Stimulated activated effector memory CD8-positive, alpha-beta T cell treated with anti-CD3 and anti-CD28 coated beads, Interleukin-12 subunit alpha, Interleukin-12 subunit beta, amount 100 ng/mL, for 72 hours (primary cell): ENCODE measurements at regions not wholly inside any gene's neighbourhood (a gene's known extent, or its start where the extent isn't known, plus 50 kb on each side); places are given as distances from the start of the nearest gene placed in this dataset.

ENCODE experiments used
- ATAC-seq: fragments of 150-1000 bp; cut with Tn5 transposase; 2 replicates; pipeline ENCODE4 v1.10.0; 2021
- DNase-seq, 2 donors: peaks; one replicate each; pipeline ENCODE4 v3.0.0; 2021 to 2022; ENCODE audit warnings: low spot score in 2 of 2
- H3K27ac Mint-ChIP-seq: one replicate; pipeline ENCODE4 v1.8.0; 2022; ENCODE audit warnings: mild to moderate bottlenecking, mixed read lengths
- H3K36me3 Mint-ChIP-seq: one replicate; pipeline ENCODE4 v1.8.0; 2022; ENCODE audit warnings: mild to moderate bottlenecking, mixed read lengths
- H3K4me1 Mint-ChIP-seq: one replicate; pipeline ENCODE4 v1.8.0; 2022; ENCODE audit warnings: mixed read lengths
- H3K4me3 Mint-ChIP-seq: one replicate; pipeline ENCODE4 v1.8.0; 2022; ENCODE audit warnings: mild to moderate bottlenecking, mixed read lengths
- H3K9me3 Mint-ChIP-seq: one replicate; pipeline ENCODE4 v1.8.0; 2022; ENCODE audit warnings: mixed read lengths

DNA sequence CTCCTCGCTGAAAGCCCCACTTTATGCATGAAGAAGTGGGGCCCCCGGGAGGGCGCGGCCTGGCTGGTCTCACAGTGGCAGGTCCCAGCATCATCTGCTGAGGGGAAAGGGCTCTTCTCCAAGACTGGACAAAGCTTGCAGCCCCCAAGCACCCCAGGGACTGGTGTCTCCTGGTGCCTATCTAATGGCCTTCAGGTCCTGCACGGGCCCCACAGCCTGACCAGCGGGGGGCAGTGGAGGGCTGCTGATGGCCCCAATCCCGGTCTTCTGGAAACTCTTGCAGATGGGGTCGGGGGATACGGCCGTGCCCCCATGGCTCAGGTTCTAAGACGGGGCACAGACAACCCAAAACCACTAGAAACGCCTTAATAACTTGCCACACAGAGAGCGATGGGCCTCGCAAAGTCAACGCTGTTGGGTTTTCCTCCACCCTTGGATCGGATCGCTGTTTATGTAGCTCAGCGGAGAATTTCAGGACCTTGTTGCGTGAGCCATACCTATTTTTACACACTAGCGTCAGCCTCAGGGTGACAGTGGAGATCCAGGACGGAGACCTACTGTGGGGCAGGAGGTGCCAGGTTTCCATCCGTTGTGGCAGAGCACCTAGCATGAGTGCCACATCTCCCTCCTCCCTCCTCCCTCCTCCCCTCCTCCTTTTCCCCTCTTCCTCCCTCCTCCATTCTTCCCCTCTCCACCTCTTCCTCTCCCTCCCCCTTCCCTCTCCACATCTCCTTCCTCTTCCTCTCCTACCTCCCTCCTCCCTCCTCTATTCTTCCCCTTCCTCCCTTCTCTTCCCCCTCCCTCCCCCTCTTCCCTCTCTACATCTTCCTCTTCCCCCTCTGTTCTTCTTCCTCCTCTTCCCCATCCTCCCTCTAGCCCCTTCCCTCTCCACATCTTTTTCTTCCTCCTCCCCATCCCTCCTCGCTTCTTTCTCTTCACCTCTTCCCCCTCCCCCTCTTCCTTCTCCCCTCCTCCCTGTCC is 79.3 kb upstream of the ALDH1L1 start:
- ATAC-seq, result no peak
- H3K4me1 Mint-ChIP-seq, result no peaks in the 10 kb centered on the region
- peak in 1 of 2 donors; percentile 44 for DNase-seq
- no peak overlapping the region for H3K27ac Mint-ChIP-seq
- no peak overlapping the region for H3K4me3 Mint-ChIP-seq
- no peaks in the 10 kb centered on the region for H3K9me3 Mint-ChIP-seq
- no peaks in the 10 kb centered on the region for H3K36me3 Mint-ChIP-seq

DNA sequence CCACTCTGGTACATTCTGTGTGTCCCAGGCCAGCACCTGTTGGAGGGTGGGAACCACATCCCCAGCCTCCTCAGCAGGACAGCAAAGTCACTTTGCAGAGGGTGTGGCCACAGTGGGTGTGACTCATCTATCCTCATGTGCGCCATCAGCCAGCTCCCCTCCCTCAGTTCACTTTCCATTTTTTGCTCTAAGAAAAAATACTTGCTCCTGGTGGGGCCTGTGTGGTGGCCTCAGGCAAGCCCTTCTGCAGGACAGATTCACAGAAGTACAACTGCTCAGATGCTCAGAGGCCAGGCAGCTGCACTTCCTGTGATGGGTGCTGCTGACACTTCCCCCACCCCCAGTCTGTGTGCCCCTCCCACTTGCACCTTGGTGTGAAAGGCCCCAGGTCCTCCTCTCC is 78.3 kb upstream of the ALDH1L1 start:
- H3K9me3 Mint-ChIP-seq, result no peaks in the 10 kb centered on the region
- no peaks in the 10 kb centered on the region for H3K36me3 Mint-ChIP-seq
- H3K27ac Mint-ChIP-seq, result no peak overlapping the region
- ATAC-seq (peak; percentile 27), DNase-seq (peak in 1 of 2 donors; percentile 45)
- no peaks in the 10 kb centered on the region for H3K4me1 Mint-ChIP-seq
- no peak overlapping the region for H3K4me3 Mint-ChIP-seq

DNA sequence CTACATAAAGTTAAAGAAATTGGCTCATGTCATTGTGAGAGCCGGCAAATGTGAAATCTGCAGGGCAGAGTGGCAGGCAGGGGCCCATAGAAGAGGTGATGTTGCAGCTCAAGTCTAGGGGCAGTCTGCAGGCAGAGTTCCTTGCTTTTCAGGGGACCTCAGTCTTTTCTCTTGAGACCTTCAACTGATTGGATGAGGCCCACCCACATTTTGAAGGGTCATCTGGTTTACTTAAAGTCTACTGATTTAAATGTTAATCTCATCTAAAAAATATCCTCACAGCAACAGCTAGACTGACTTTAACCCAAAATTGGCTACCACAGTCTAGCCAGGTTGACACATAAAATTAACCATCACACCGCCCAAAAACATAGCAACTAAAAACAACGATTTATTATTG is 77.6 kb upstream of the ALDH1L1 start:
- H3K36me3 Mint-ChIP-seq, result no peaks in the 10 kb centered on the region
- H3K4me1 Mint-ChIP-seq, result no peaks in the 10 kb centered on the region
- no peak overlapping the region for H3K4me3 Mint-ChIP-seq
- H3K9me3 Mint-ChIP-seq, result no peaks in the 10 kb centered on the region
- H3K27ac Mint-ChIP-seq, result no peak overlapping the region
- peak in 1 of 2 donors; percentile 26 for DNase-seq
- no peak for ATAC-seq

DNA sequence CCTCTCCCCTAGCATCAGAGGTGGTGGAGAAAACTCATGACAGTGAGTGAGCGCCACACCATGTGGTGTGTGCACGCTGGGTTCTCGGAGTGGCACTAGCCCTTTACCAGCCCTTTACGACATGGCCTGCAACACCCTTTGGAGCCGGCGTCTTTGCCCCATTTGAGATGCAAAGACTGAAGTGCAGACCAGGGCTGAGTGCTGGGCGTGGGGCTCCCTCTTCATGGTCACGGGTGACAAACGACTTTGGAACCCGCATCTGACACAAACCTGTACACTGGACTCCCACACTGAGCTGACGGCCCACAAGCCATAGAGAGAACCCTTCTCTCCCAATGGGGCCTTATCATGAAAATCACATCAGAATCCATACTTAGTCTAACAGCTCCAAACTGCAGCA is 76.8 kb upstream of the ALDH1L1 start:
- ATAC-seq (peak; percentile 20), DNase-seq (peak in 1 of 2 donors; percentile 28)
- Mint-ChIP-seq H3K4me1 (no peaks in the 10 kb centered on the region), H3K36me3 (no peaks in the 10 kb centered on the region), H3K4me3 (no peak overlapping the region), H3K27ac (no peak overlapping the region), H3K9me3 (no peaks in the 10 kb centered on the region)

DNA sequence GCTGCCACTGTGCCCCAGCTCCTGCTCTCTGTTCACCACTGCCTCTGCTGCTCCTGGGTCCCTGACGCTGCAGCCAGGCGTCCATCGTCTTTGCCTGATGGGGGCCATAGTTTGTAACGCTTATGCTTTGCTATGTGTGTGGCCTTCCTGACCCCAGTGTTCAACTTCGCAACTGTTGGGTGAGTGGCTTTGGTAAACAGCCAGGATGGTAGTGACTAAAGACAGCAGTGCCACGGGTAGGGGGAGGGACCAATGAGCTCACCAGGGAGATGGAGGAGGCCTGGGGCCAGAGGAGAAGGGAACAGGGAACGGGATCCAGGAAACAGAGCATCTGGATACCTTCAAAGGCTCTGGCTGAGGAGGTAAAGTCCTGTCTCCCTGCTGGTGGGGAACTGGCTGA is 75.9 kb upstream of the ALDH1L1 start:
- ATAC-seq (no peak), DNase-seq (peak in 1 of 2 donors; percentile 20)
- Mint-ChIP-seq H3K36me3 (no peaks in the 10 kb centered on the region), H3K9me3 (no peaks in the 10 kb centered on the region), H3K4me1 (no peaks in the 10 kb centered on the region), H3K27ac (no peak overlapping the region), H3K4me3 (no peak overlapping the region)

DNA sequence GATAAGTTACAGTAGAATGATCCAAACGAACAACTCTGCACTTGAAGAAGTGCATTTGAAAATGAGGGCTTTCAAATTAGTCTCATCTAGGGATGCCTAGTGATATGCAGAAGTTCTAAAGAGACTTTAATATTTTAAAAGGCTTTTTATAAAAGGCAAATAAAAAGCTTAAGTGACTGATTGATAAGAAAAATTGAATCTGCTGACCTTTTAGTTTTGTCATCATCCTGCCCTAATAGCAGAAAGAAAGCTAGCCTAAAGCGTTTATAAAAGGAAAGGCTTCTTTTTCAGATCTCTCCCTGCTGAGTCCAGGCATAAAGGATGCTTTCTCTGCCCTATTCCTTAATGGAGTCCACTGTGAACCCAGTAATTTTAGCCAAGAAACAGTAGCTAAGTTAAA is 72.7 kb upstream of the ALDH1L1 start:
- Mint-ChIP-seq H3K4me1 (no peaks in the 10 kb centered on the region), H3K9me3 (peaks cover 3% of the 10 kb centered on the region), H3K36me3 (no peaks in the 10 kb centered on the region), H3K27ac (no peak overlapping the region), H3K4me3 (no peak overlapping the region)
- DNase-seq, result no peak
- ATAC-seq, result no peak

DNA sequence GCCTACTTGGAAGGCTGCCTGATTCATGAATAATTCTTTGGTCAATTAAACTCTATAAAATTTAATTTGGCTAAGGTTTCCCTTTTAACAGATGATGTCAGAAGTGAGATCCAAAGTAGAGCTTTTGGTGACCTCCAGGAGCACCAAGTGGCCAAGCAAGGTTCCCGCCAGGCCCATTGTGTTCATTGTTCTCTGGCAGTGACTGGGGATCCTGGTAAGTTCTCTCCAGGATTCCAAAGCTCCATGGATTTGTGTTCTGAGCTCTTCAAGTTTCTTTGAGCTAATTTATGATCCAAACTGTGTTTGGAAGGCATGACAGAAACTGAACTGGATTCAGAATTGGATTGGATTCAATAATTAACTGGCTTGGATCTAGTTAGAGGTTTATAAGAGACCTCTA is 72.0 kb upstream of the ALDH1L1 start:
- Mint-ChIP-seq H3K27ac (no peak overlapping the region), H3K36me3 (peaks cover 5% of the 10 kb centered on the region), H3K4me3 (no peak overlapping the region), H3K4me1 (no peaks in the 10 kb centered on the region), H3K9me3 (peaks cover 9% of the 10 kb centered on the region)
- ATAC-seq (no peak), DNase-seq (no peak)

DNA sequence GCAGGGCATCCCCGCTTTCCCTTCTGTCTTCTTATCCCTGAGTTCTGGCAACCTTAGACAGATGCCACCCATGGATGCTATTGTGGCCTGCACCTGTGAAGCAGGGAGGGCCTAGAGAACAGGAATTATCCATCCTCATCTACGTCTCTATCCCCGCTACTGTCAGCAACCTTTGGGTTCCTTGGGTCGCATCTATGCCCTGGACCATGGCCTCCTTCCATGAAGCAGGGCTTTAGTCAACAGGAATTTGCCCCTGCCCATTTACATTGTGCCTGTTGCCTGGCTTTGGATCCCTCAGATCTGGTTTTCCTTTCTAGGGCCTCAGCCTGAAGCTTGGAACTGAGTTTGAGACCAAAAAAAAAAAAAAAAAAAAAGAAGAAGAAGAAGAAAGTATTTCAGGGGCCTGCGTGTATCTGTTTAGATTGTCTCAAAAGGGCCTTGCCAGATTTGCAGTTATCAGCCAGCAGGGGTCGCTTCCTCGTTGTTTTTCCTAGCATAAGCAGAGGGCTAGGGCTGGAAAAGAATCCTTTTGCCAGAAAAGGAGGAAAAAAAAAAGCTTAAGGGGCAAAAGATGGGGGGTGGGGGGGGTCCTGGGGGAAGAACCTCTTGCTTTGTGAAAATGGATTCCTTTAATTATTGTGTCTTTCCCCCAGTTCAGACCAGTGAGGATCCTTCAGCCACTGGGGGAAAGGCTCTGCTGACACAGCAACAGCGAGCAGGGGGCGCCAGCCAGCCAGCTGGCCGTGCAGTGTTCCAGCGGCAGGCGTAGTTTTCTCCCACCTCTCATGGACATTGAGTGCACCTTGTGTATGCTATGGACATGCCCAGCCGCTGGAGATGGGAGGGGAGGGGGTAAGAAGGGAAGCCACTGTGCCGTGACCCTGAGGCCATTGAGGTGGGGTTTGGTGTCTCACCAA is 65.7 kb upstream of the ALDH1L1 start:
- Mint-ChIP-seq H3K36me3 (peaks cover 5% of the 10 kb centered on the region), H3K9me3 (peaks cover 9% of the 10 kb centered on the region), H3K4me1 (no peaks in the 10 kb centered on the region), H3K4me3 (no peak overlapping the region), H3K27ac (no peak overlapping the region)
- no peak for DNase-seq
- ATAC-seq, result no peak
